ENCODE measurements at regions not wholly inside any gene's neighbourhood (a gene's known extent, or its start where the extent isn't known, plus 50 kb on each side); places are given as distances from the start of the nearest gene placed in this dataset.

GRCh38 chr5:20466512-20466911 lies 478.5 kb upstream of the CDH18 start:
- DNase-seq (ENCODE audit: low read depth, low spot score): no peak

- no peak for DNase-seq (ENCODE audit: low read depth, low spot score)
These were observed 475.2 kb upstream of the CDH18 start for GRCh38 chr5:20463206-20463605.

GRCh38 chr5:20446121-20446520 lies 458.1 kb upstream of the CDH18 start:
- no peak for DNase-seq (ENCODE audit: low read depth, low spot score)

GRCh38 chr5:20445326-20445860 lies 457.4 kb upstream of the CDH18 start:
- no peak for DNase-seq (ENCODE audit: low read depth, low spot score)

- no peak for DNase-seq (ENCODE audit: low read depth, low spot score)
These were observed 446.8 kb upstream of the CDH18 start for GRCh38 chr5:20434786-20435185.

- no peak for DNase-seq (ENCODE audit: low read depth, low spot score)
These were observed 433.1 kb upstream of the CDH18 start for GRCh38 chr5:20420991-20421595.

Data from ELF-1 (cell line).